B cell (primary cell): ENCODE measurements at regions not wholly inside any gene's neighbourhood (a gene's known extent, or its start where the extent isn't known, plus 50 kb on each side); places are given as distances from the start of the nearest gene placed in this dataset.

ENCODE experiments used
- EZH2 ChIP-seq: IDR thresholded peaks from 2 replicates; pipeline ENCODE4 v1.6.1; 2012; ENCODE audit warnings: borderline replicate concordance, low read depth, mild to moderate bottlenecking, moderate library complexity, low read length; ENCODE audit not compliant: insufficient read depth, poor library complexity, severe bottlenecking
- TF ChIP-seq, protein P1 (sequence below): fragments of 200-600 bp; IDR thresholded peaks from one replicate; pipeline ENCODE4 v1.8.0; 2022; ENCODE audit warnings: antibody characterized with exemption, mild to moderate bottlenecking

DNA sequence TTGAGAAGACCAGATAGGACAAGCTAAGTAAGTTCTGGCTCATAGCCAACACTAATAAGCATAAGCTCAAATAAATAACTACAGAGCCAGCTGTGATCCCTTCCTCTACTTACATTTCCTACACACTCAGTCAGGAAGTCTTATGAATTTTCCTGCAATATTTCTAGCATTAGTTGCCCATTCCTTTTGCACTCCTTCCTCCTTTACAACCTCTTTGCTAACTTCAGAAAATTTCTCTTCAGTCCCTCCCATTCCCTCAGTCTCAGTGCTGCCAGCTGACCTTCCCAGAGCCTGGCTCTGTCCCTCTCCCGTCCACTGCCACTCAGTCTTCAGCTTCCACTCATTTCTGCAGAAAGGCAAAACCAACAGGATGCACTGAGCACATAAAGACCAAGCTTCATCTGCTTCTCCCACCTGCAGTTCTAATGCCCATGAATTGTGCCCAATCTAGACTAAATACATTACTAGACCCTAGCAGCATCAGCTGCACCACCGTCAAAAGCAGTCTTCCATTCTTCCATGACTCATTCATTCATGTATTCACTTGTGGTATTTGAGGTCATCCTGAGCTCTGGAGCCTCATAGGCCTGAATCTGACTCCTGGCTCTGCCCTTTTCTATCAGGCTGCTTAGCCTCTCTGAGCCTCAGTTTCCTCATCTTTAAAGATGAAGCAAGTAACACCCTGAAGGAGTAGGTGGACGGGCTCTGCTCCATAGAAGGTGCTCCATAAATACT is 54.6 kb upstream of the SIPA1L2 start:
- TF ChIP-seq, protein P1, sequence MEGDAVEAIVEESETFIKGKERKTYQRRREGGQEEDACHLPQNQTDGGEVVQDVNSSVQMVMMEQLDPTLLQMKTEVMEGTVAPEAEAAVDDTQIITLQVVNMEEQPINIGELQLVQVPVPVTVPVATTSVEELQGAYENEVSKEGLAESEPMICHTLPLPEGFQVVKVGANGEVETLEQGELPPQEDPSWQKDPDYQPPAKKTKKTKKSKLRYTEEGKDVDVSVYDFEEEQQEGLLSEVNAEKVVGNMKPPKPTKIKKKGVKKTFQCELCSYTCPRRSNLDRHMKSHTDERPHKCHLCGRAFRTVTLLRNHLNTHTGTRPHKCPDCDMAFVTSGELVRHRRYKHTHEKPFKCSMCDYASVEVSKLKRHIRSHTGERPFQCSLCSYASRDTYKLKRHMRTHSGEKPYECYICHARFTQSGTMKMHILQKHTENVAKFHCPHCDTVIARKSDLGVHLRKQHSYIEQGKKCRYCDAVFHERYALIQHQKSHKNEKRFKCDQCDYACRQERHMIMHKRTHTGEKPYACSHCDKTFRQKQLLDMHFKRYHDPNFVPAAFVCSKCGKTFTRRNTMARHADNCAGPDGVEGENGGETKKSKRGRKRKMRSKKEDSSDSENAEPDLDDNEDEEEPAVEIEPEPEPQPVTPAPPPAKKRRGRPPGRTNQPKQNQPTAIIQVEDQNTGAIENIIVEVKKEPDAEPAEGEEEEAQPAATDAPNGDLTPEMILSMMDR, result no peak
- TF ChIP-seq EZH2, result no peak
